ENCODE measurements at regions not wholly inside any gene's neighbourhood (a gene's known extent, or its start where the extent isn't known, plus 50 kb on each side); places are given as distances from the start of the nearest gene placed in this dataset.

GRCh38 chr2:59856391-59856790 lies 697.1 kb downstream of the BCL11A start:
- H3K4me1 Mint-ChIP-seq (ENCODE audit: unreplicated experiment), result no peaks in the 10 kb centered on the region
- no peak for DNase-seq (ENCODE audit: low spot score)
- H3K27ac Mint-ChIP-seq (ENCODE audit: unreplicated experiment), result no peak overlapping the region
- H3K27me3 Mint-ChIP-seq (ENCODE audit: unreplicated experiment), result no peaks in the 10 kb centered on the region
- no peak for TF ChIP-seq CTCF (IDR thresholded peaks at IDR 0.05; ENCODE audit: unreplicated experiment)
- no peaks in the 10 kb centered on the region for H3K9me3 Mint-ChIP-seq (ENCODE audit: unreplicated experiment)
- H3K4me3 Mint-ChIP-seq (ENCODE audit: unreplicated experiment), result no peak overlapping the region
- H3K36me3 Mint-ChIP-seq (ENCODE audit: low read depth, unreplicated experiment), result no peaks in the 10 kb centered on the region

GRCh38 chr2:59853032-59853431 lies 700.4 kb downstream of the BCL11A start:
- H3K27ac Mint-ChIP-seq (ENCODE audit: unreplicated experiment), result no peak overlapping the region
- H3K27me3 Mint-ChIP-seq (ENCODE audit: unreplicated experiment), result no peaks in the 10 kb centered on the region
- H3K36me3 Mint-ChIP-seq (ENCODE audit: low read depth, unreplicated experiment), result no peaks in the 10 kb centered on the region
- DNase-seq (ENCODE audit: low spot score), result no peak
- H3K9me3 Mint-ChIP-seq (ENCODE audit: unreplicated experiment), result no peaks in the 10 kb centered on the region
- H3K4me3 Mint-ChIP-seq (ENCODE audit: unreplicated experiment), result no peak overlapping the region
- peaks cover 3% of the 10 kb centered on the region for H3K4me1 Mint-ChIP-seq (ENCODE audit: unreplicated experiment)
- TF ChIP-seq CTCF (IDR thresholded peaks at IDR 0.05; ENCODE audit: unreplicated experiment), result no peak

DNA sequence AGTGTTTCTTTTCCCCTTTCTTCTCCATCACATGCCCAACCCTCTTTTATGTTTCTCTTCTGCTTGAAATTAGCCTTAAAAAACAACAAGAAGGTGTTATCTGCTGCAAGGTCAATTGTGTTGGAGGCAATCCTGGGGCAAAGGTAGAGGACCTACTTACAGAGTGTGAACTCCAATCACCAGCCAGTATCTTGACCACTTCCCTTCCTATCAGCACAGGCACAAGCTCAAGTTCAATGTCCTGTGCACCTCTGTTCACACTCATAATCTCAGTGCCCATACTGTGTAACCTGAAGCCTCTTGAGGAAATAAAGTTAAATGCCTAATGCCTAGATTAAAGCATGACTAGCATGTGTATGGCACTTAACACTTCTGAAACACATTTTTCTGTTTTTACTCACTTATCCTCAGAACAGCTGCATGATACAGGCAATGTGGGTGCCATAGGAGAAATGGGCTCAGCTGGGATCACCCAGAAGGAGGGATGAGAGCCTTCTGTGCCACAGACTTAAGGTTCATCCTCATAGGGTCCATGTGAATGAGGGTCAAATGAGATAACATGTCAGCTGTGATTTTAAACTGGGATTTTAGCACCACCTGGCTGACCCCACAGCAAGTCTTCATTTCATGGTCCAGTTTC lies 701.5 kb downstream of the BCL11A start:
- no peaks in the 10 kb centered on the region for H3K27me3 Mint-ChIP-seq (ENCODE audit: unreplicated experiment)
- no peaks in the 10 kb centered on the region for H3K36me3 Mint-ChIP-seq (ENCODE audit: low read depth, unreplicated experiment)
- peaks cover 3% of the 10 kb centered on the region for H3K4me1 Mint-ChIP-seq (ENCODE audit: unreplicated experiment)
- H3K9me3 Mint-ChIP-seq (ENCODE audit: unreplicated experiment), result no peaks in the 10 kb centered on the region
- no peak overlapping the region for H3K4me3 Mint-ChIP-seq (ENCODE audit: unreplicated experiment)
- no peak overlapping the region for H3K27ac Mint-ChIP-seq (ENCODE audit: unreplicated experiment)
- no peak for TF ChIP-seq CTCF (IDR thresholded peaks at IDR 0.05; ENCODE audit: unreplicated experiment)
- DNase-seq (ENCODE audit: low spot score), result no peak

GRCh38 chr2:59850554-59850953 lies 702.9 kb downstream of the BCL11A start:
- Mint-ChIP-seq H3K9me3 (ENCODE audit: unreplicated experiment) (no peaks in the 10 kb centered on the region), H3K4me3 (ENCODE audit: unreplicated experiment) (no peak overlapping the region), H3K27ac (ENCODE audit: unreplicated experiment) (no peak overlapping the region), H3K4me1 (ENCODE audit: unreplicated experiment) (peaks cover 3% of the 10 kb centered on the region), H3K27me3 (ENCODE audit: unreplicated experiment) (no peaks in the 10 kb centered on the region), H3K36me3 (ENCODE audit: low read depth, unreplicated experiment) (no peaks in the 10 kb centered on the region)
- no peak for TF ChIP-seq CTCF (IDR thresholded peaks at IDR 0.05; ENCODE audit: unreplicated experiment)
- no peak for DNase-seq (ENCODE audit: low spot score)

DNA sequence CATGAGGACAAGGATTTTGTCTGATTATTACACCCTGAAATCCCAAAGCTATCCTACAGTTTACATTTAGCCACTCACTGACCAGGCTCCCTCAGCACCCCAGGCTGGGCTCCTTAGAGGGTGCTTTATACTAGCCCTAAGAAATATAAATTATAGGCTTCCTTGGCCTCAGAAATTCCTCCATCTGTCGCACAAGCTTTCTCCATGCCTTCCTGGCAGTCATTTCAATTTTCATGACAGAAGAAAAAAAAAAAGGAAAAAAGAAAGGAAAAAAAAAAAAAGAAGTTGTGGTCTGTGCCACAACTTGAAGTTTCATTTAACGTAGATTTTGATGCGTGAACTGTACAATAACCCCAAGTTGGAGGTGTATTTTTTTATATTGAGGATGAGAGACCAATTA lies 719.5 kb downstream of the BCL11A start:
- Mint-ChIP-seq H3K27ac (ENCODE audit: unreplicated experiment) (no peak overlapping the region), H3K9me3 (ENCODE audit: unreplicated experiment) (no peaks in the 10 kb centered on the region), H3K4me3 (ENCODE audit: unreplicated experiment) (no peak overlapping the region), H3K4me1 (ENCODE audit: unreplicated experiment) (no peaks in the 10 kb centered on the region), H3K36me3 (ENCODE audit: low read depth, unreplicated experiment) (no peaks in the 10 kb centered on the region), H3K27me3 (ENCODE audit: unreplicated experiment) (no peaks in the 10 kb centered on the region)
- DNase-seq (ENCODE audit: low spot score), result no peak
- no peak for TF ChIP-seq CTCF (IDR thresholded peaks at IDR 0.05; ENCODE audit: unreplicated experiment)
